Mesendoderm (in vitro differentiated cells): ENCODE measurements at regions not wholly inside any gene's neighbourhood (a gene's known extent, or its start where the extent isn't known, plus 50 kb on each side); places are given as distances from the start of the nearest gene placed in this dataset.

ENCODE experiments used
- DNase-seq: peaks from one replicate; pipeline ENCODE4 v3.0.0; 2013
- H2AK5ac ChIP-seq: 2 replicates; pipeline ENCODE4 v1.6.1; 2013; ENCODE audit warnings: low read length, inconsistent platforms
- H2BK120ac ChIP-seq: 2 replicates; pipeline ENCODE4 v1.6.1; 2013; ENCODE audit warnings: low read depth, mild to moderate bottlenecking, low read length, moderate library complexity, mixed read lengths
- H2BK15ac ChIP-seq: replicated peaks from 2 replicates; pipeline ENCODE4 v1.6.1; 2013; ENCODE audit warnings: low read depth, mild to moderate bottlenecking, moderate library complexity
- H2BK5ac ChIP-seq: 2 replicates; pipeline ENCODE4 v1.6.1; 2013; ENCODE audit warnings: low read length, inconsistent platforms
- H3K18ac ChIP-seq: 2 replicates; pipeline ENCODE4 v1.6.1; 2013; ENCODE audit warnings: mild to moderate bottlenecking, low read length, mixed read lengths
- H3K23ac ChIP-seq: one replicate; pipeline ENCODE4 v1.6.1; 2013; ENCODE audit warnings: low read length
- H3K27ac ChIP-seq: 2 replicates; pipeline ENCODE4 v1.5.1; 2013; ENCODE audit warnings: low read depth, mild to moderate bottlenecking, inconsistent platforms, low read length, moderate library complexity
- H3K27me3 ChIP-seq: 2 replicates; pipeline ENCODE4 v1.6.1; 2013; ENCODE audit warnings: low read length, control low read depth, mild to moderate bottlenecking, inconsistent platforms; ENCODE audit not compliant: insufficient read depth, poor library complexity
- H3K36me3 ChIP-seq: 2 replicates; pipeline ENCODE4 v1.6.1; 2013; ENCODE audit warnings: low read length, inconsistent platforms; ENCODE audit not compliant: control insufficient read depth, insufficient read depth
- H3K4ac ChIP-seq: one replicate; pipeline ENCODE4 v1.6.1; 2013; ENCODE audit warnings: low read depth, mild to moderate bottlenecking, low read length, moderate library complexity
- H3K4me1 ChIP-seq: 2 replicates; pipeline ENCODE4 v1.6.1; 2013; ENCODE audit warnings: low read depth, low read length, inconsistent platforms; ENCODE audit not compliant: control insufficient read depth
- H3K4me2 ChIP-seq: 2 replicates; pipeline ENCODE4 v1.6.1; 2013; ENCODE audit warnings: low read length
- H3K4me3 ChIP-seq: 2 replicates; pipeline ENCODE4 v1.5.1; 2013; ENCODE audit warnings: mild to moderate bottlenecking, low read length
- H3K56ac ChIP-seq: one replicate; pipeline ENCODE4 v1.6.1; 2013; ENCODE audit warnings: low read length
- H3K79me1 ChIP-seq: 2 replicates; pipeline ENCODE4 v1.6.1; 2013; ENCODE audit warnings: low read length, inconsistent platforms
- H3K79me2 ChIP-seq: 2 replicates; pipeline ENCODE4 v1.6.1; 2013; ENCODE audit warnings: mild to moderate bottlenecking, low read length; ENCODE audit not compliant: control insufficient read depth, insufficient read depth
- H3K9ac ChIP-seq: 2 replicates; pipeline ENCODE4 v1.6.1; 2013; ENCODE audit warnings: low read length, inconsistent platforms
- H4K5ac ChIP-seq: one replicate; pipeline ENCODE4 v1.6.1; 2013; ENCODE audit warnings: low read length
- H4K8ac ChIP-seq: one replicate; pipeline ENCODE4 v1.6.1; 2013; ENCODE audit warnings: low read depth, mild to moderate bottlenecking, control low read depth, low read length, moderate library complexity
- WGBS: extraction: QIAGEN DNeasy Blood & Tissue Kit; methylation state at CpG from one replicate; pipeline ENCODE4 v1.1.7; 2013; ENCODE audit warnings: low lambda C conversion rate, missing lambda C conversion rate; ENCODE audit not compliant: insufficient coverage; ENCODE audit errors: extremely low coverage; 5-methylcytosine and 5-hydroxymethylcytosine counted together

DNA sequence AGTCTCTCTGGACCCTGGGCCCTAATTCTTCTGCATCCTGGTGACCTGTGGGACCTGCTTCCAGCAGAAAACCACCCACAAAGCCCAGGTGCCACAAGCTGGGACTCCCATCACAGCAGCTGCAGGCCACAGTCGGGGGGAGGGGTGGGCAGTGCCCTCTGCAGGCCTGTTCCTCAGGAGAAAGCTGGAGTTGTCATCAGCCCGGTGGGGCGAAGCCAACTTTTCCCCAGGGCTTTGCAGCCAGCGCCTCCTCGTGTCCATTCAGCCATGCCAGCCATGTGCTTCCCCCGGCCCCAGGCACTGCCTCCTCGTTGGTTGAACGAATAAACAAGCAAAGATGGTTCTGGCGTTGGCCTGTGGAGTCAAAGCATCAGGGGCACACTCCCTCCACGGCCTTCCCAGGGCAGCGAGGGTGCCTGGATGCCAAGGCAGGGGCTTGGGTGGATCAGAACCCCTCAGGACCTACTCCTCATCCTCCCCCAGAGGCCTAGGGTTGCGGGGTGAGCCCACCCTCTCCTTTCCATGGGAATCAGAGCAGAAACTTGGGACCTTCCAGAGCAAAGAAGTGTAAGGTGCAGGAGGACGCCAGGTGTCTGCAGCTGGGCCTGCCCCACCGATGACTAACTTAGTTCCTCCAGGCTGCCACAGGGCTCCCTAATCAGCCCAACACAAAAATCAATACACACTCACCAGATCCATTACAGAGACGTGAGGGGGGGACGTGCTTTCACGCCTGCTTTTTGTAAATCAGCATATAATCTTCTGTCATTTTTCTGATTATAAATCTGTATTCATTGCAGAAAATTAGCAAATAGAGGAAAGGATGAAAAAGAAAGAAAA lies 75.7 kb upstream of the RAB6C start:
- Histone ChIP-seq H3K56ac (no peak overlapping the region), H3K4me3 (no peak overlapping the region), H3K23ac (no peak overlapping the region), H2BK120ac (no peak overlapping the region), H3K27me3 (no peaks in the 10 kb centered on the region), H3K4me1 (no peaks in the 10 kb centered on the region), H3K79me2 (no peaks in the 10 kb centered on the region), H3K27ac (no peak overlapping the region), H3K9ac (no peak overlapping the region), H3K79me1 (no peaks in the 10 kb centered on the region), H3K4me2 (no peak overlapping the region), H2BK5ac (no peak overlapping the region), H2BK15ac (no peak overlapping the region), H3K36me3 (no peaks in the 10 kb centered on the region), H2AK5ac (no peak overlapping the region), H4K8ac (no peak overlapping the region), H3K18ac (no peak overlapping the region), H3K4ac (no peak overlapping the region), H4K5ac (no peak overlapping the region)
- DNase-seq, result peak; percentile 51
- no CpG with 5 or more reads among the region's 17 CpGs for WGBS

GRCh38 chr2:129904532-129905446 lies 74.7 kb upstream of the RAB6C start:
- H2BK15ac ChIP-seq, result no peak overlapping the region
- no peak overlapping the region for H2BK120ac ChIP-seq
- no peaks in the 10 kb centered on the region for H3K4me1 ChIP-seq
- H3K79me2 ChIP-seq, result no peaks in the 10 kb centered on the region
- no peak overlapping the region for H4K8ac ChIP-seq
- H3K27me3 ChIP-seq, result no peaks in the 10 kb centered on the region
- H2AK5ac ChIP-seq, result no peak overlapping the region
- no CpG with 5 or more reads among the region's 20 CpGs for WGBS
- H3K4me2 ChIP-seq, result no peak overlapping the region
- no peak overlapping the region for H3K4me3 ChIP-seq
- H3K23ac ChIP-seq, result no peak overlapping the region
- H3K18ac ChIP-seq, result no peak overlapping the region
- H3K79me1 ChIP-seq, result no peaks in the 10 kb centered on the region
- no peak for DNase-seq
- no peak overlapping the region for H3K27ac ChIP-seq
- no peak overlapping the region for H3K4ac ChIP-seq
- H3K9ac ChIP-seq, result no peak overlapping the region
- H2BK5ac ChIP-seq, result no peak overlapping the region
- no peaks in the 10 kb centered on the region for H3K36me3 ChIP-seq
- no peak overlapping the region for H3K56ac ChIP-seq
- H4K5ac ChIP-seq, result no peak overlapping the region

GRCh38 chr2:129905664-129906081 lies 73.8 kb upstream of the RAB6C start:
- Histone ChIP-seq H3K27ac (no peak overlapping the region), H3K36me3 (no peaks in the 10 kb centered on the region), H3K9ac (no peak overlapping the region), H3K79me2 (no peaks in the 10 kb centered on the region), H3K79me1 (no peaks in the 10 kb centered on the region), H2BK15ac (no peak overlapping the region), H2BK5ac (no peak overlapping the region), H3K18ac (no peak overlapping the region), H2BK120ac (no peak overlapping the region), H3K4me3 (no peak overlapping the region), H3K56ac (no peak overlapping the region), H3K27me3 (no peaks in the 10 kb centered on the region), H2AK5ac (no peak overlapping the region), H4K8ac (no peak overlapping the region), H4K5ac (no peak overlapping the region), H3K23ac (no peak overlapping the region), H3K4ac (no peak overlapping the region), H3K4me1 (no peaks in the 10 kb centered on the region), H3K4me2 (no peak overlapping the region)
- no CpG with 5 or more reads among the region's 2 CpGs for WGBS
- DNase-seq, result no peak

DNA sequence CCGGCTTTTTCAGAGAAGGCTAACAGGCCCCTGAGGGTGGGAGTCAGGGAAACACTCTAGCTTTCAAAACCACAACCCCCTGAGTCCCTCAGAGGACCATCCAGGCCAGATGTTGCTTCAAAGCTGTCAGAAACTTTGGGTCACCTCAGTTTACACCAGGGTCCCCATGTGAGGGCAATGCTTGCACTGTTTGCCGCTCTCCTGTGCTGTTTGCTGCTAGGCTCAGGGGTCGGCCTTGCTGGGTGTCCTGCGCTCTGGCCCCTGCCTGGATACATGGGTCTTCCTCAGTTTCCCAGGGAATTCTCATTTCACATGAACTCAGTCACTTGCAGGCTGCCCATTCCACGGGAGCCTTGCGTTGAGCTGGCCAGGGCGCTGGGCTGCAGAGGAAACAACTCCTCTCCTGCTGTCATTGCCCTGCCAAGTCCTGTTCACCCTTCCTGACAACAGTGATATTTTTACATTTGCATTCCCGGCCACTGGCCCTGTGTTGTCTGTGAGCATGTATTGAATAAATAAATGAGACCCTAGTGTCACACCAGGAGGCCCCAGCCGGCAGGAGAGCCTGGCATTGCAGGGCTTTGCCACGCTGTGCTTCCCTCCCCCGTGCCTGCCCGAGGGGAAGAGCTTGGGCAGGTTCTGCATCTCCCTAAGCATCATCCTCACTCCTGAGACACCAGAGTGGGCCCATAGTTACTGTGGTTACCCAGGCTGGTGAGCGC lies 73.2 kb upstream of the RAB6C start:
- Histone ChIP-seq H3K79me1 (no peaks in the 10 kb centered on the region), H3K79me2 (no peaks in the 10 kb centered on the region), H4K5ac (no peak overlapping the region), H2BK5ac (no peak overlapping the region), H2BK120ac (no peak overlapping the region), H3K4ac (no peak overlapping the region), H3K23ac (no peak overlapping the region), H3K36me3 (no peaks in the 10 kb centered on the region), H3K9ac (no peak overlapping the region), H2AK5ac (no peak overlapping the region), H3K4me1 (no peaks in the 10 kb centered on the region), H3K4me2 (no peak overlapping the region), H4K8ac (no peak overlapping the region), H2BK15ac (no peak overlapping the region), H3K27ac (no peak overlapping the region), H3K4me3 (no peak overlapping the region), H3K27me3 (no peaks in the 10 kb centered on the region), H3K56ac (no peak overlapping the region), H3K18ac (no peak overlapping the region)
- WGBS, result no CpG with 5 or more reads among the region's 13 CpGs
- DNase-seq, result no peak

- no peak overlapping the region for H3K9ac ChIP-seq
- H4K5ac ChIP-seq, result no peak overlapping the region
- no peak overlapping the region for H2AK5ac ChIP-seq
- no peak overlapping the region for H3K4me3 ChIP-seq
- H3K27ac ChIP-seq, result no peak overlapping the region
- H3K79me2 ChIP-seq, result no peaks in the 10 kb centered on the region
- H3K27me3 ChIP-seq, result no peaks in the 10 kb centered on the region
- no peak overlapping the region for H2BK120ac ChIP-seq
- DNase-seq, result no peak
- H3K4me1 ChIP-seq, result no peaks in the 10 kb centered on the region
- H3K4ac ChIP-seq, result no peak overlapping the region
- H2BK15ac ChIP-seq, result no peak overlapping the region
- no peak overlapping the region for H3K56ac ChIP-seq
- no CpG with 5 or more reads among the region's 11 CpGs for WGBS
- no peak overlapping the region for H4K8ac ChIP-seq
- no peak overlapping the region for H2BK5ac ChIP-seq
- H3K18ac ChIP-seq, result no peak overlapping the region
- no peak overlapping the region for H3K4me2 ChIP-seq
- H3K23ac ChIP-seq, result no peak overlapping the region
- no peaks in the 10 kb centered on the region for H3K79me1 ChIP-seq
- H3K36me3 ChIP-seq, result no peaks in the 10 kb centered on the region
Observed at GRCh38 chr2:129906861-129907235, 72.6 kb upstream of the RAB6C start.
